GM21447 (cell line): ENCODE measurements at regions not wholly inside any gene's neighbourhood (a gene's known extent, or its start where the extent isn't known, plus 50 kb on each side); places are given as distances from the start of the nearest gene placed in this dataset.

ENCODE experiments used
- ATAC-seq: cut with Tn5 transposase; IDR thresholded peaks from one replicate; pipeline ENCODE4 v1.9.1; 2021; ENCODE audit not compliant: unreplicated experiment

DNA sequence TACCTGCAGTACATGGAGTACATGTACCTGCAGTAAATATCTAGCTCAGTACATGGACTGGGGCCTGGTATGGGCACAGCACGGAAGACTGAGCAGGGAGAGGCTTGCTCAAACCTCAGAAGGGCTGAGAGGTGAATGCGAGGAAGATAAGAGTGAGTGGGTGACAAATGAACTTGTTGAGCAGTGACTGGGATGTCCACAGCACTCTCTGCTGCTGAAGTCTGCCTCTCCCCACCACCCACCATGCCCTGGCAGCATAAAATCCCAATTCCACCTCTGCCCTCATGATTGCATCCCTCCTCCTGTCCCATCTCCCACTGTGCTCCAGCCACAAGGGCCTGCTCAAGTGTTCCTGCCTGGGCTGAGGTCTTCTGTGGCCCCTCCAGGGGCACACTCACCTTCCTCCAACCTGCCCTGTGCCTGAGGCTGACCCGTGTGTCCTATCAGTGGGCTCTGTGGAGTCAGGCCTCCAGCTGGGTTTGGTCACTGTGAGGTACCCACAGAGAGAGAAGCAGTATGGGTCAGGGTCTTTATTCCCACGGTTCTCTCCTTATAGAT lies 114.2 kb downstream of the FOXD2 start:
- no peak for ATAC-seq

- no peak for ATAC-seq
These were observed 116.2 kb downstream of the FOXD2 start for GRCh38 chr1:47554082-47554481.

GRCh38 chr1:47554901-47555300 lies 117.1 kb downstream of the FOXD2 start:
- ATAC-seq = no peak

GRCh38 chr1:47555306-47555705 lies 117.5 kb downstream of the FOXD2 start:
- no peak for ATAC-seq

DNA sequence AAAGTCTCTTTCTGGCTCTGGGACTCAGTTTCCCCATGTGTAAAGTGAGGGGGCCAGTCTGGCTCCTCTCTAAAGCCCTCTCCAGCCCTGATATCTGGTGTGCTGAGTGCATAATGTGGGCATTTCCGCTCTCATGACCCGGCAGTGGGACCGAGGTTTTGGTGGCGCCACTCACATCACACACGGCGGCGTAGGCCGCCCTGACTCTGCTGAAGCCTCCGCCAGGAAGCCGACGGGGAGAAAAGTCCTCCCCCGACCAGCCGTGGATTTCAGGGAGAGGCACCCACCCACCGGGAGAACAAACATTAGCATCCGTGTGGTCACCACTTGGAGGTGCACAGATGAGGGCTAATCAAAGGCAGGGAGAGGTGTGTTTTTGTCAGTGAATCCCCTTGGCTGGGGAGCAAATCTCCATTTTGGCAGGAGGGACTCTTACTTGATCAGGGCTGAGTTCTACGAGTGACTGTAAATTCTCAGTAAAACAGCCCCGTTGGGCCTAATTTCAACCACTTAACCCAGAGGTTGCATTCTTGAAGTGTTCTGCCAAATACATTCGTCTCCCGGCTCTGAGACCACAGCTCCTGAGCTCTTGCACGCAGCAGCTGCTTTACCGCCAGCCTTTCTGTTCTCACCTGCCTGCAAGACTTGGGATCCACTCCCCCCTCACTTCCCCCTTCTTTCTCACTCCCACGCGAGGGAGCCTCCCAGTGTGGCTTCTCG lies 118.2 kb downstream of the FOXD2 start:
- ATAC-seq = no peak

DNA sequence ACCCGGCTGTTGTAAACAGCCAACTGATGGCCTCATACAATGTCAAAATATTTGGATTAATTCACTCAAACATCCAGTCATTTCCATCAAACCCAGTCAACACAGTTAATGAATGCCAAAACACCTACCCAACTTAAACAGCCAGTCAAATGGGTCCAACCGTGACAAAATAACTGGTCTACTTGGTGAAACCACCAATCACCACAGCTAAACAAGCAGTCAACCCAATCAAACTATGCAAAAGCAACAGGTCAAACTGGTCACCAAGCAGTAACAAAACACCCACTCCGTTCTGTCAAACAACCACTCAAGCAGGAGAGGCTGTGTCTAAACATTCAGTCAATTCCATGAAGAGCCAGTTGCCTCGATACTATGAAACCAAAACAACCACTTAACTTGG lies 119.2 kb downstream of the FOXD2 start:
- ATAC-seq = no peak

DNA sequence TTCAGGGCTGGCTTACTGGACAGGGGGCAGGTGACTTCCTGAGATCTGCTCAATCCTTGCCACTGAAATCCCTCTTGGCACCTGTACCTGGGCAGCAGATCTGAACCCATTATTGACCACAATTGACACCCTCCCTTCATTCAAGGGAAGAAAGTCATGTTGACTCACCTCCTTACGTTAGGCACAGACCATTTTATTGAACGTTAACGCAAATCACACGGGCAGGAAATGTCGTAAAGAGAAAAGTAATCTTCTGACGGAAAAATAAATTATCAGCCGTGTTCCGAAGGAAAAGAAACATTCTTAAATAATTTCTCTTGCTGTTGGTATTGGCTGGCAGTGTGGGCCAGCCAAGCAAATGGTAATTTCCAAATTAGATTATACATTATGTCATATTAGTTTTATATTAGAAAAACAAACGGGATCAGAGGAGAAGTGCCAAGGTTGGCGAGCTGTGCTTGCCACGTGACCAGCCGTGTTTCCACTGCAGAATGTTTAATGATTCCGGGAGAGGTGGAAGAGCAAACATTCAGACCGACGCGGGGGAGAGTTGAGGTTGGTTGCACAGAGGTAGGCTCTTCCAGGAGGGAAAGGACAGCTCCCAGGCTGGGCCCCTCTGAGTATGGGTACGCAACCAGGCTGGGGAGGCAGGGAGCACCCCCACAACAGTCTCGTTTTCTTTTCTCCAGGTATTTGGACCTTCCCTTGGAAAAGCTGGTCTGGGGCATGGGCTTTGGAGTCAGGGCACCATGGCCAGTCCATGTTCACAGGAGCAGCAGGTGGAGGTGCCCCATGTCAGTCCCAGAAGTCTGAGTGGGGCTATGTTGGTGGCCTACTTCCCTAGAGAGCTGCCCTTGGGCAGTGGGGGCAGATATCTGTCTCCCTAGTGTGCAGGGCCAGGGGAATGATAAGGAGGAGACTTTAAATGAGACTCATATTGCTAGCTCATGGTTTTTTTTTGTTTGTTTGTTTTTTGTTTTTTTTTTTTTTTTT lies 121.1 kb downstream of the FOXD2 start:
- ATAC-seq = no peak

DNA sequence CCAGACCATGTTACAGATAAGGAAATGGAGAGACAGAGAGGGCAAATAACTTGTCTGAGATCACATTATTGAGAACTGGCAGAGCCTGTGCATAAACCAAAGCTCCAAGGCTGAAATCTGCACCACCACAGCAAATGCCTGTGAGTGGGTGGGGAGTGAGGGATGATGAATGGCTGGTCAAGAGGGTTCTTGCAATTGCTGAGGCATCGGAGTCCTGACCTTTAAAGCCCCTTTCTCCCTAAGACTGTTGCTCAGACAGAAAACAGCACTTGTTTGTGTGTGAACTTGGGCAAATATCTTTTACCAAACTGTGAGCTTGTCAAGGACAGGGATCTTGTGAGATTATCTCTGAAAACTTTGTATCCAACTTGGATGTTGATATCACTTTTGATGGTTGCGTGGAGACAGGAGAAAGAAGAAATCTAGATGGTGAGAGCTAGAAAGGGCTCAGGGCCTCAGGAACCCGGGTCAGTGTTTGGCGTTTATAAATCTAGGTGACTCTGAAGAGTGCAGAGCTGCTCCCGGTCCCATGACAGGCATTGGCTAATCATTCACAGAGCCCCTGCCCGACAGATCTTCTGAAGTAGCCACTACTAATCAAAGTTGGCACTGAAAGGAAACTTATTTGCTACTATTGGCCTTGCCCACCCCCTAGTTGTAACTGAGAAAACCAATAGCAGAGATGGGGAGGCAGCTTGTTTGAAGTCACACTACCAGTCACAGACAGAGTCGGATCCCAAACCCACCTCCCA lies 122.3 kb downstream of the FOXD2 start:
- ATAC-seq = no peak

DNA sequence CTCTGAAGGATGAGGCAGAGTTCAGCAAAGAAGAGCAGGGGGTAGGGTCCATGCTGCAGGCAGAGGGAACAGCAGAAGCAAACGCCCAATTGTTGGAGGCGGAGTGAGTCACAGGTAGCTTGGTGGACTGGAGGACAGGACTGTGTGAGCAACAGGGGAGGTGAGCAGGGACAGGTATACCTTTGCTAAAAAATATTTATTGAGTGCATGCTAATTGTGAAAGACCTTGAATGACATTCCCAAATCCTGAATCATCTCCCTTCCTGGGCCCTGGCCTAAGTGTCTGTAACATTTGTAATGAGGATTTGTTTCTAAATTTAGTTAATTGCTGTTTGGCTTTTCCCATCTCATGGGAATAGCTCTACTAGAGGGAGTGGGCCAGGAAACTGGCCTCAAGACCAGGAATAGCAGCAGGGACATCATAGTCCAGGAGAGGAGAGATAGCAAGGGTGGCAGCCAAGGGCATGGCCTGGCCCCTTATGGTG lies 123.7 kb downstream of the FOXD2 start:
- ATAC-seq = no peak

- no peak for ATAC-seq
These were observed 124.3 kb downstream of the FOXD2 start for GRCh38 chr1:47562147-47562546.

DNA sequence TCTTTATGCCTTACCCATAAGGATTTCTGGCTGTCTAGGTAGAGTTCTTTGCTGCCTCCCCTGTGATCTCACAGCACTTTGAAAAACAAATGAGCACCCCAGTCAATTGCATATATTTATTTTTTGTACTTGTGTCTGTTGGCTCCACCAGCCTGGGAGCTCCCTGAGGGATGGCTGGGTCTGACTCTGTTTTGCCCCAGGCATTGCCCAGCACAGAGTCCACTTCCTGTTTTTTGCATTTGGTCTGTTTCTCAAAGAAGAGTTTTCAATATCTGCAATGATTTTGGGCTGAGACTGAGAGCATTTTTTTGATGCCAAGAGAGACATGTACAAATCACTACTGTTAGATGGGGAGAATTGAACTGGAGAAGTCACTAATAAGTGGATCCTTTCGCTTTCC lies 125.0 kb downstream of the FOXD2 start:
- ATAC-seq = no peak

DNA sequence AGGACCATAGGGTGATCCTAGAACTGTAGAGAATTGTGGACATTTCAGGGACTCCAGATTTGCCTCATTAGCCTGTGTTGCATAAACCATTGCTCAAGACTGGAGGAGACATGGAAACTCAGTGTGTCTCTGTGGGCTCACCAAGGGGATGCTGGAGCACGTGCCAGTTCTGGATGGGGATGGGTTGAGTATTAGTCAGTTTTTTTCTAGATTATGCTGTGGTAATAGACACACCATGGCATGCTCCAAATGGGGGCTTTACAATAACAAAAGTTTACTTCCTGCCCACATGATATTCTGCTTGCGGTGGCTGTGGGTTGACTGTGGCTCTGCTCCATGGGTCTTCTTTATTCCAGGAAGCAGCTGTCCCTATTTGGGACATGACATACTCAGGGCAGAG lies 125.4 kb downstream of the FOXD2 start:
- no peak for ATAC-seq

DNA sequence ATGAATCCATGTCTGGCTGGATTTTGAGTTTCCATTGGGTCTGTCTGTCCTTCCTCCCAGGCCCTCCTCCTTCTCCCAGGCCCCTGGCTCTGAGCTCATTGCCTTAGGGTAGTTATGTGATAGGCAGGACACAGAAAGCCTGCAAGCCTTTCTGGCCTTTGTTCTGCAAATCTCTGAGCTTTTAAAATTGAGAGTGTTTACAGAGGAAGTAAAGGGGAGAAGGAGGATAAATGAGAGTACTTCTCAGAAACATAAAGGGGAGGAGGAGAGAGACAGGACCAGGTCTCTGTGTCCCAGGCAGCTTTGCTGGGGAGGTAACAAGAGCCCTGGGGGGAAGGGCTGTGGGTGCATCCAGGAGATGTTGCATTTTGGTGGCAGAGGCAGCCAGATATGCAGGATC lies 126.7 kb downstream of the FOXD2 start:
- ATAC-seq = no peak

- no peak for ATAC-seq
These were observed 127.2 kb downstream of the FOXD2 start for GRCh38 chr1:47565092-47565491.

DNA sequence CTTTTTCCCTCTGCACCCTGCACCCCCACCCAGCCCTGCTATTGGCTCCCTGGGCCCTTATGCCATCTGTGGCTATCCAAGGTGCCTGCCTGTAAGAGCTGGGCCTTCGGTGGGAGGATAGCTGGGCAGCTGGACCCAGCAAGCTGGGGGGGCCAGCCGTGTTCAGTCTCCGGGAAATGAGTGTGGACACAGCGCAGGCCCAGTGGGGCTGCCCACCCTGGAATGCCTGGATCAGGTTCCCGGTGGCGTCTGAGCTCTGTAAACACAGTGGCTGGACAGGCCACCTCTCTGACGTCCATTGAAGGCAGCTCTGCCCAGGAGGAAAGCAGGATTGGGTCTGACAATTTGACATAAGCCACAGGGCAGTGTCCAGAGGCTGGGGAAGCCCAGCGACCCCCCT lies 127.8 kb downstream of the FOXD2 start:
- no peak for ATAC-seq

DNA sequence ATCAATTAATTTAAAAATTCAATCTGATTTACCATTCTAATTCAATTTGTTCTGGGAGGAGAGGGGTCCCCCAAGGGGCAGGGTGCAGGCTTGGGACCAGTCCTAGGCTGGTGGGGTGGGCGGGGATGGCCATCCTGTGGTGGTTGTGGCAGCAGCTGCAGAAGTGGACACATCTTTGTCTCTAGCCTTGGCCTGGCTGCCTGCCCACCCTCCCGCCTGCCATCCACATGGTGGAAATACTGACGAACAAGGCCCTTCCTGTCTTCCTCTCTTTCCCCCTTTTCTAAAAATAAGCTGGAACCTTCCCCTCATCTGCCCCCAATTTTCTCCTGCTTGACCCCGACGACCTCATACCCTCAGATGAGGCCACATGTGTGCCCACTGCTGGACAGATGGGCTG lies 130.9 kb downstream of the FOXD2 start:
- ATAC-seq = no peak

- no peak for ATAC-seq
These were observed 131.4 kb downstream of the FOXD2 start for GRCh38 chr1:47569261-47569660.

- ATAC-seq = no peak
These were observed 132.0 kb downstream of the FOXD2 start for GRCh38 chr1:47569681-47570470.

- ATAC-seq = no peak
These were observed 133.3 kb downstream of the FOXD2 start for GRCh38 chr1:47571161-47571560.

GRCh38 chr1:47571952-47572351 lies 134.1 kb downstream of the FOXD2 start:
- no peak for ATAC-seq
